NT2/D1 (cell line): ENCODE measurements at regions not wholly inside any gene's neighbourhood (a gene's known extent, or its start where the extent isn't known, plus 50 kb on each side); places are given as distances from the start of the nearest gene placed in this dataset.

Source experiments
- DNase-seq: peaks from one replicate; pipeline ENCODE4 v3.0.0-alpha.2; 2011; ENCODE audit warnings: low read depth, low spot score
- H3K27me3 ChIP-seq: 2 replicates; pipeline ENCODE4 v1.6.0; 2011; ENCODE audit warnings: mild to moderate bottlenecking; ENCODE audit not compliant: insufficient read length, insufficient read depth
- H3K36me3 ChIP-seq: 2 replicates; pipeline ENCODE4 v1.6.1; 2011; ENCODE audit warnings: mild to moderate bottlenecking, low read length, mixed read lengths; ENCODE audit not compliant: insufficient read depth, insufficient read length
- H3K4me1 ChIP-seq: 2 replicates; pipeline ENCODE4 v1.5.1; 2011; ENCODE audit not compliant: insufficient read depth, insufficient read length
- H3K4me3 ChIP-seq: 2 replicates; pipeline ENCODE4 v1.5.1; 2011; ENCODE audit warnings: low read depth; ENCODE audit not compliant: insufficient read length
- H3K9ac ChIP-seq: 2 replicates; pipeline ENCODE4 v1.6.0; 2011; ENCODE audit warnings: low read depth; ENCODE audit not compliant: insufficient read length
- H3K9me3 ChIP-seq: 2 replicates; pipeline ENCODE4 v1.5.1; 2011; ENCODE audit warnings: mild to moderate bottlenecking, low read length; ENCODE audit not compliant: insufficient read depth
- SUZ12 ChIP-seq: IDR thresholded peaks from 2 replicates; pipeline ENCODE4 v1.6.1; 2011; ENCODE audit not compliant: insufficient read length, insufficient read depth; ENCODE audit errors: extremely low read depth
- YY1 ChIP-seq: IDR thresholded peaks from 2 replicates; pipeline ENCODE4 v1.6.1; 2011; ENCODE audit not compliant: insufficient read length, insufficient read depth
- ZNF274 ChIP-seq: IDR thresholded peaks from 2 replicates; pipeline ENCODE4 v1.6.1; 2011; ENCODE audit warnings: mild to moderate bottlenecking, low read depth, low read length

DNA sequence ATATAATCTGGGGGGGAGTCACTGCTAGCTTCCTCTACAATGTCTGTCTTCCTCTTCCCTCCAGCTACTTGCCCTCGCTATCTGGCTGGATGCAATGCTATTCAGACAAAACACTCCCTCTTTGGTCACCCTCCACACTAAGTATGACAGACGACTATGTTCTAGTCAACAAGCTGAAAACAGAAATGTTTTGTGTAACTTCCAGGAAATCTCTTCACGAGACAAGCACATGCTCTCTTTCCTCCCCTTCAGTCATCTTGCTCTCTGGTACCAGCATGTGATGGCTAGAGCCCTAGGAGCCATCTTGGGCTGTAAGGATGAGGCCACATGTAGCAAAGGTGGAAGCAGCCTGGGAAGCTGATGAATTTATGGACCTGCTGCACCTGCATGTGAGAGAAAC is 151.3 kb downstream of the ARRDC4 start:
- no peak for DNase-seq
- H3K4me3 ChIP-seq, result no peak overlapping the region
- no peaks in the 10 kb centered on the region for H3K27me3 ChIP-seq
- H3K4me1 ChIP-seq, result no peaks in the 10 kb centered on the region
- H3K9ac ChIP-seq, result no peak overlapping the region
- no peaks in the 10 kb centered on the region for H3K9me3 ChIP-seq
- no peaks in the 10 kb centered on the region for H3K36me3 ChIP-seq
- no peak for TF ChIP-seq YY1
- no peak for TF ChIP-seq SUZ12
- TF ChIP-seq ZNF274, result no peak

DNA sequence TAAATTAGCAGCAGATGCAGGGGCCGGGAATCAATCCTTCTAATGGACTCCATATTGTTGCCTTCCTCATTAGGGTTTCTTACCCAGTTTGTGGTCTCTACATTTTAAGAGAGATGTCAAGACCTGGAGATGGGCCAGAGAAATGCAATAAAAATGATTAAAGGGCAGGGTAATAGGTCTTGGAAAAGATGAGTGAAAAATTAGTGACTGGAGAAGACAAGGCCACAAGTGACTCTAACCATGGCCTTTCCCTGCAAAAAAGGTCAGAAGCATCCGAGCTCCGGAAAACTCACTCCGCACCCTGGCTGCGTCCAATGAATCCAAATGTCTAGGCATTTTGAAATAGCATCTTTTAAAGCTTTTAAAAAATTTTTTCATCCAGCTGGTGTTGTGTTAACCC is 152.8 kb downstream of the ARRDC4 start:
- TF ChIP-seq ZNF274 (no peak), SUZ12 (no peak), YY1 (no peak)
- Histone ChIP-seq H3K4me3 (no peak overlapping the region), H3K9me3 (no peaks in the 10 kb centered on the region), H3K36me3 (no peaks in the 10 kb centered on the region), H3K4me1 (no peaks in the 10 kb centered on the region), H3K27me3 (no peaks in the 10 kb centered on the region), H3K9ac (no peak overlapping the region)
- DNase-seq, result no peak

DNA sequence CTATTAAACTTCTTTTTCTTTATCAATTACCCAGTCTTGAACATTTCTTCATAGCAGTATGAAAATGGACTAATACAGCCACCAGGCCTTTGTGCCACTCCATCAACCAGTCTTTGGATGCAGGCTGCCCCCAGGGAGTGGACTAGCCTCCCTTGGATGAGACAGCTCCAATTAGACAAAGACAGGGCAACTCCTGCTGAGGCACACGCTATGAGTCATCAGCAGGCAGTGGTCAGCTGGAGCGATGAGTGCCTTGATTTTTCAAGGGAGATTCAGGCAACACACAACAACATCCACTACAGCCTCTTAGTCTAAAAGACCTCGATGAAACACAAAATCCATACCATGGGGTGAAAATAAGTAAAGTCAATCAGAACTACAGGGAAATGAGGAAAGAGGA is 160.1 kb downstream of the ARRDC4 start:
- Histone ChIP-seq H3K27me3 (no peaks in the 10 kb centered on the region), H3K9ac (no peak overlapping the region), H3K36me3 (no peaks in the 10 kb centered on the region), H3K4me1 (no peaks in the 10 kb centered on the region), H3K4me3 (no peak overlapping the region), H3K9me3 (no peaks in the 10 kb centered on the region)
- no peak for DNase-seq
- TF ChIP-seq SUZ12 (no peak), YY1 (no peak), ZNF274 (no peak)

DNA sequence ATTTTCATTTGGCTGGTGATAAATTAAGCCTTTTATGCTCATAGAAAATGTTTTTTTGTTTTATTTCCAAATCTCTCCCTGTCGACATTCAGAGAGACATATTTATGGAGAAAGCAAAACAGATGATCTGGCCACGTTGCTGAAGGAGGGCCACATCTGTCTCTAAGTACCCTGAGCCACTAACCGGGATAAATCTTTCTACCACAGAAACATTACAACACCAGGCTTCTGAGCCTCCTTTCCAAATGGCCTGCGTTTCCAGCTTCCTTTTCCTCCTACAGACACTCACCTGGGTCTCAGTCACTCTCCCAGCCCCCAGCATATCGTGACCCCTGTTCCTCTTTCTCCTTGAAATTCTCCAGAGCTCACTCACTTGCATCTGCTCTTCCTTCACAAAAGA is 161.0 kb downstream of the ARRDC4 start:
- H3K36me3 ChIP-seq, result no peaks in the 10 kb centered on the region
- no peak for DNase-seq
- H3K27me3 ChIP-seq, result no peaks in the 10 kb centered on the region
- no peaks in the 10 kb centered on the region for H3K9me3 ChIP-seq
- H3K4me3 ChIP-seq, result no peak overlapping the region
- H3K4me1 ChIP-seq, result no peaks in the 10 kb centered on the region
- no peak for TF ChIP-seq SUZ12
- TF ChIP-seq YY1, result no peak
- no peak for TF ChIP-seq ZNF274
- H3K9ac ChIP-seq, result no peak overlapping the region

DNA sequence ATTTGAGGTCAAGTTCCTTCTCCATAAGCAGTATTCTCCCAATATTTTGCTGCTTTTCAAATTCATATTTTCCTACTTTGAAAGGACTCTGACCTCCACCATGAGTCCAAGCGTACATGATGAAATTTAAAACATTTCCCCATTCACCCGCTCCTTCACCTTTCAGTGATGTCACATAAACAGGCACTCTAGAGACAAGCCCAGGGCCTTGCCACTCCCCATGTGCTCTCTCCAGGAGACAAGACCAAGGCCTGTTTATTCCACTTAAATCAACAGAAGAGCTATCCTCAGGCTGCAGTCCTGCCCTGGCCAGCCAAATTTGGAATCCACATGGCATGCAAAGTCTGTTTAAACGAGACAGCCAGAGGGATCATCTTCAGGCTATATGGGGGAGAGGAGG is 161.5 kb downstream of the ARRDC4 start:
- TF ChIP-seq ZNF274 (no peak), YY1 (no peak), SUZ12 (no peak)
- Histone ChIP-seq H3K4me3 (no peak overlapping the region), H3K36me3 (no peaks in the 10 kb centered on the region), H3K27me3 (no peaks in the 10 kb centered on the region), H3K9ac (no peak overlapping the region), H3K4me1 (no peaks in the 10 kb centered on the region), H3K9me3 (no peaks in the 10 kb centered on the region)
- DNase-seq, result no peak

DNA sequence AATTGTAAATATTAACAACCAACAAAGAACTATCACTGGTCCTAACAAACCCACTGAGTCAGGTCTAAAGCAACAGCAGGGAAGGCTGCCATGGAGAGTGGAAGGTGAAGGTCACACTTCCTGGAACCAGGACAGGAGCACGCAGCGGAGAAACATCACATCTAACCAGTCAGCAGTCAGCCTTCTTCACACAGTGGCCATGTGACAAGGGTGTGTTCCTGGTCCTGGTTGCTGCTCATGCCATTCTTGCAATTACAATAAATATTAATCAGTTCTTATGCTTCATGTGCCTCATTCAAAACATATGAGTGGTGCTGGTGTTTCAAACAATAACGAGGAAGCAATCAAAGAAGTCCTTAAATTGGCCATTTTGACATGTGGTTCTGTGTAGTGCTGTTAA is 162.8 kb downstream of the ARRDC4 start:
- Histone ChIP-seq H3K4me1 (no peaks in the 10 kb centered on the region), H3K9me3 (no peaks in the 10 kb centered on the region), H3K9ac (no peak overlapping the region), H3K36me3 (no peaks in the 10 kb centered on the region), H3K27me3 (no peaks in the 10 kb centered on the region), H3K4me3 (no peak overlapping the region)
- no peak for DNase-seq
- no peak for TF ChIP-seq ZNF274

DNA sequence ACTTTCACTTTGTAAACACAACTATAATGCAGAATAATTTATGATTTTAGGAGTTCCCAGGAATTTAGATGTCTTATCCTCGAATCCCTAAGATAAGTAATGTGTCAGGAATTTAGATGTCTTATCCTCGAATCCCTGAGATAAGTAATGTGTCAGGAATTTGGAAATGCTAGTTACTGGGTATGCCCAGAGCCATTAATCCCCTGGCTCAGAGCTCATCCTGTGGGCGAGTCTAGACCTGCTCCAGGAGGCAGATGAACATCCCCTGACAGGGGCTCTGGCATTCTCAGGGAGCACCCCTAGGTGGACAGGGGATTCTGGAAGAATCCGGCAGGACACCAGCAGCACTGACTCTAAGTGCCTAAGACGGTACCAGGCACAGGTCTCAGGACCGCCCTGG is 163.3 kb downstream of the ARRDC4 start:
- no peak overlapping the region for H3K4me3 ChIP-seq
- no peak overlapping the region for H3K9ac ChIP-seq
- TF ChIP-seq SUZ12 (no peak), ZNF274 (no peak), YY1 (no peak)
- H3K36me3 ChIP-seq, result no peaks in the 10 kb centered on the region
- no peaks in the 10 kb centered on the region for H3K4me1 ChIP-seq
- no peaks in the 10 kb centered on the region for H3K9me3 ChIP-seq
- no peaks in the 10 kb centered on the region for H3K27me3 ChIP-seq
- no peak for DNase-seq

DNA sequence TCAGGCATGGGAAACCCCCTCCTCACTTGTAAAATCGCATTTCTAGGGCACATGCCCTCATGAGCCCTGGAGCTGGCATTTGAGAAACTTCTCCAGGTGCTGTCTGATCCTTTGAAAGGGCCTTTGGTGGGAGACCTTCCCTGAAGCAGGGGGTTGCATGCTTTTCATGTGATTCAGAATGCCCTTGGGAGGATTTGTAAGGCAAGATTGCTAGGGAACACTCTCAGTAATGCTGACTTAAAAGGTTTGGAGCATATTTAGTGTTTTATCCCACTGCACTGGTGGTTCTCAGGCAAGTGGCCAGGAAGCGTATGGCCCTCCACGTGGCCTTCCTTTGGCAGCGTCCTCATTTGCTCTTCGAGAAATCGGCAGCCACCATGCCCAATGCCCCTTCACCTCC is 164.1 kb downstream of the ARRDC4 start:
- Histone ChIP-seq H3K4me1 (no peaks in the 10 kb centered on the region), H3K9ac (no peak overlapping the region), H3K27me3 (no peaks in the 10 kb centered on the region), H3K36me3 (no peaks in the 10 kb centered on the region), H3K4me3 (no peak overlapping the region), H3K9me3 (no peaks in the 10 kb centered on the region)
- TF ChIP-seq SUZ12 (no peak), YY1 (no peak), ZNF274 (no peak)
- no peak for DNase-seq
